LoVo (cell line): ENCODE measurements at regions not wholly inside any gene's neighbourhood (a gene's known extent, or its start where the extent isn't known, plus 50 kb on each side); places are given as distances from the start of the nearest gene placed in this dataset.

ENCODE experiments used
- DNase-seq: peaks from one replicate; pipeline ENCODE4 v3.0.0-alpha.2; 2016; ENCODE audit warnings: low spot score

DNA sequence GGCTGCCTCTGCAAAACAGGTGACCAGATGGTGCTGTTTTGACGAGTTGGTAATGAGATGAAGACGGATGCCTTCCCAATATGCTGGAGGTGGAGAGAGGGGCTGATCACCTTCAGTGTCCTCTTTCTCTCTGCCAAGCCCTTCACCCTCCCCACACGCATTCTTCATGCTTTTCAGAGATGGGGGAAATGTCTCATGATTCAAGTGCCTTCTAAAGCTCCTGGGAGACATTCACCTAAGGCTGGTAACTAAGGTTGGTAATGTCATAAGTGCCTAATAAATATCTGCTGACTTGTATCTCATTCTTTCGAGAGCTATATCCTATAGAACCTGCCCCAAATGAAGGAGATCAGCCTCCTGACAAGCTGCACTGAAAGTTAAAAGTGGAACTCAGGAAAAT, 86.2 kb upstream of the MBNL2 start:
- DNase-seq, result no peak

DNA sequence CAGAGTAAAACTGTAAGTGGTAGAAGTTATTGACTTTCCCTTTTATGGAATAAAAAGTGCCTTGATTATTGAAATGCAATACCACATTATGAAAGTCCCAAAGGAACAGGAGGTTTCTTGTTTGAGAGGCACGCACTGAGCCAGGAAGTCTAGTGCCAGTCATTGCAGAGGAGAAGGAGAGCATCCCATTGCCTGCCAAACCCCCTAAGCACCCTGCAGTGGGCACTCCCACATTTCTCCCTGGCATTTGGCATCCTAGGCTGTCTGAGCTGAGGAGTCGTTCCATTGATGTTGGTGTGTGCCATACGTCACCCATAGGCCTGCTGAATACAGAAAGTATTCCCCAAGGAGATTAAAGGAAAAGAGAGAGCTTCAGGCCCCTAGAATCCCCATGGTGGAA, 85.7 kb upstream of the MBNL2 start:
- DNase-seq, result no peak

DNA sequence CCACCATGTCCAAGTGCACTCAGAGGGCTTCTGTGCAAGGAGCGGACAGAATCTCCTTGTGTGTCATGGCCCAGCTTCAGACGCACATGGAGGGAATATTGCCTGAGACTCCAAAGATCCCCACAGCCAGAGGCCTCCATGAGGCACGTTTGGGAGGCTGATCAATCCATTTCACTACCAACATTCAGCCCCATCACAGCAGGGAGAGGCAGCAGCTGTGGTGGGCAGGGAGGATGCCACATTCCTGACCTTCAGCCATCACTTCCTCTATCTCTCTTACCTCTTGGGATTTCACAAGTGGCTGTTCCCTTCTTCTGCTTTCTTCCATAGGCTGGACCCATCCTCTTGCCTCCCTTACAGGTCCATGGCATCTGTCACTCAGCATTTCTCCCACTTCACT, 82.4 kb upstream of the MBNL2 start:
- DNase-seq, result no peak

DNA sequence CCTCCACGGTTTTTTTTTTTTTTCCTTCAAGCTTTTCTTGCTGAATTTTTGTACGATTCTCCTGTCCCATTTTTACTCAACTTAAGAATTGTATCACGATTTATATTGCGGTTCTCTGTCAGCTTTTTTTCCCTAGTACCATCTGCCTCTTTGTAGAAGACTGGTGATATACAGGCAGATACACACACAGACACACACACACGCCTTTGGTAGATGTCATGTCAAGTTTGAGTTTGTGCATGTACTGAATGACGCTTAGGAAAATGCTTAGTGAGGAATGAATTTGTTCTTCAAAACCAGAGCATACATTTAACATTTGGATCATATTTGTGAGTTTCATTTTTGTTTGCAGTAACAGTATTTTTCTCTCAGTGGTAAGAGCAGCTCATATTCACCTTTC, 82.0 kb upstream of the MBNL2 start:
- no peak for DNase-seq

DNA sequence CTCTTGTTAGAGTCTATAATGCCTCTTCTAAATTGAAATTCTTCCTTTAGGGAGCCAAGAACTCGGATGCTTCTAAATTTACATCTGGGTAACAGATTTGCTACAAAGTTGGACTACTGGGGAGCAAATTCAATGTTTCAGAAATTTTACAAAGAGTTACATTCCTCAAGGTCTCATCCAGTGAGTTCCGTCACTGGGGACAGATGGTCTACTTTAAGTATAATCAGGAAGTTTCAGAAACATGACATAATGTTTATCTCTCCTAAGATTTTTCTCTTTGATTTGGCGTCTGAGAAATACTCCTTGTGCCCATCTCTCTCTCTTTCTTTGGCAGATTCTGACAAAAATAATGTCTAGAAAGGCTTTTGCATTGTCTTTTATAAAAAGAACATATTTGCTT, 81.5 kb upstream of the MBNL2 start:
- no peak for DNase-seq

DNA sequence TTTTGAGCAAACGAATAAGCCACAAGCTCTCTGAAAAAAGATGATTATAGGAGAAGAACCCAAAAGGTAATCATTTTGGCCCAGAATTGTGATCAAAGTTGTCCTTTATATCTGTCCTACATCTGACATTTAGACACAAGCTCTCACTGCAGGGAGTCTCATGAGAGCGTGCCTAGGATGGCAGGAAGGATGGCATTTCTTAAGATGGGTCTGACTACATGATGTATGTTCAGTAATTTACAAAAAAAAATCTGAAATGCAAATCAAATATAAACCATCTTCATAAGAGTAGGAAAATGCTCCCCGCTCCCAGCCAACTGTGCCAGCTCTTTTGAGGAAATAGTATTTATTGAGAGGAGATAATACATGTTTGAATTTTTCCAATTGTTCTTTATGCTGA, 81.0 kb upstream of the MBNL2 start:
- DNase-seq, result no peak

DNA sequence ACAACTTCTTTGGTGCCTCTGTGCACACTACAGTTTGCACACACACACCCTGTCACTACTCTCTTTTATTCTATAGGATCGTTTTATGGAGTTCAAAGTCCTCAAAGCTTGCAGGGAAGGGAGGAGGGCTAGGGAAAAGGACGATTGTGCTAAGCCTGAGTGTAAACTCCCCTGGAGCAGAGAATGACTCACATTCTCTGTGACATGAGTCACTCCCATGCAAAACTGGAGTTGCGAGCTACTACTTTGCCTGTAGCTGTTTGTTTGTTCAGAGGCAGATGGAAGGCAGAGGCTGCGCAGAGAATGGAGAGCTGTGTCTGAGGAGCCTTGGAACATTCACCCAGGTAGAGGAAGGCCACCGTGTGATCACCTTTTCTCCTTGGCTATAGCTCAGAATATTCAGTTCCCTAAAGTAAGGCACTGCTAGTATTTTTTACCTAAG, 80.5 kb upstream of the MBNL2 start:
- DNase-seq, result peak; percentile 87

DNA sequence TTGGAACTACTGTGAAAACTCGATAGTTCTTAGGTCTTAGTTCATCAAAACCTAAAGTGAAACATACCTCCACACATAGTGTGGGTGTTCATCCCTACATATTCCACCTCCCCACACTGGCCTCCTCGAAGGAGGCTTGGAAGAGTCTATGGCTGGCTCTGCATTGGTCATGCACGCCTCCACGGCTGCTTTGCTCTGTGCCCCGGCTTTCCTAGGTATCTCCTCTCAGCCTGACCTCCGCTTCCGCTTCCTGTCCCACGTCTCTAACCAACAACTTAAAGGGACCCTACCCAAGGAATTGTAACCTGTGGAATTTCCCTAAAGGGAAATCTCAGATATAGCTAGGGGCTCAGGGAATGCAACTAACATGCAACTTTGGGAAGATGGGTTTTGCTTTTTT, 79.7 kb upstream of the MBNL2 start:
- DNase-seq, result no peak

DNA sequence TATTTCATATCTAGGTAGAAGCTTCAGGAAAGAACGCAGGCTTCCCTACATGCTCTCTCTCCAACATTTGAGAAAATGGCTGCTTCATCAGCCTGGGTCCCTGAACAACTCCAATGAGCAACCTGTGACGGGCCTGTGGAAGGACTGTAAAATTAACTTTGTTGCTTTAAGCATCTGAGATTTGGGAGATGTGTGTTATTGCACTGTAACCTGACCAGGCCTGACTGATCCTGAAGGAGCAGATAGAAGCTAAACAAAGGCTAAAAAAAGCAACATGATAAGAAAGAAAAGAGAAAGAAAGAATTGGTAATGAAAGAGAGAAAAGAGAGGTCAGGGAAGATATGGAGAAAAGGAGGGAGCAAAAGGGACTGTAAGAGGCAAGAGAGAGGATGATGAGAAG, 77.1 kb upstream of the MBNL2 start:
- no peak for DNase-seq

DNA sequence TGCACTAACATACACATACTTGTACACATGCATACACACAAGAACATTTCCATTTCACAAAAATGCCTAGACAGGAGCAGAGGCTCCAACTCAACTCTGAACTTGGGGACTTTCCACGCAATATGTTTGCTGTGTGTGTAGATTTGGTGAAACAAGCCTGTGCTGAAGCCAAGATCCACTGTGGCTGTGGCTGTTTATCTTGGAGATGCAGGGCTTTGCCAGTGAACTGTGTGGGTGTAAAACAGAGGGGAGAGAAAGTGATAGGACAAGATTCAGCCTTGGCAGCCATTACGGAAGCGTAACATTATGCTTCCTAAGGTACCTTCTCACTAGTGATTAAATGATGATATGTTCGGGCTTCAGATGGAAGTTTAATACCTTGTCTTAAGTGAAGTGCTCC, 73.2 kb upstream of the MBNL2 start:
- no peak for DNase-seq

DNA sequence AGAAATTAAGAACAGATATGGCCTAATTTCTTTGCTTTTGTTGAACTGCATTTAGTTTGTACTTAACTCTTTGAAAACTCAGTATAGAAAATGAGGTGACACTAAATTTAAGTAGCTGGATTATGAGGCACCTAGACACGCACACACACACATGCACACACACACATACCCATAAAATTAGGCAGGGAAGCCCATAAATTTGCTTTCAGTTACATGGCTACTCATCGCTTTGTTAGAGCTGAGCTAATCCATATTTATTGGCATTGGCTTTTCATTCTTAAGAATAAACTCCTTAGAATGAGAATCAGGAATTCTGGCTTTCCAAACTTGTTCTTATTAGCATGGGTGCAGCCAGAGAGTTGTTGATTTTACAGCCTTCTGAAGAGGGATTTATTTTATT, 61.7 kb upstream of the MBNL2 start:
- DNase-seq, result no peak

DNA sequence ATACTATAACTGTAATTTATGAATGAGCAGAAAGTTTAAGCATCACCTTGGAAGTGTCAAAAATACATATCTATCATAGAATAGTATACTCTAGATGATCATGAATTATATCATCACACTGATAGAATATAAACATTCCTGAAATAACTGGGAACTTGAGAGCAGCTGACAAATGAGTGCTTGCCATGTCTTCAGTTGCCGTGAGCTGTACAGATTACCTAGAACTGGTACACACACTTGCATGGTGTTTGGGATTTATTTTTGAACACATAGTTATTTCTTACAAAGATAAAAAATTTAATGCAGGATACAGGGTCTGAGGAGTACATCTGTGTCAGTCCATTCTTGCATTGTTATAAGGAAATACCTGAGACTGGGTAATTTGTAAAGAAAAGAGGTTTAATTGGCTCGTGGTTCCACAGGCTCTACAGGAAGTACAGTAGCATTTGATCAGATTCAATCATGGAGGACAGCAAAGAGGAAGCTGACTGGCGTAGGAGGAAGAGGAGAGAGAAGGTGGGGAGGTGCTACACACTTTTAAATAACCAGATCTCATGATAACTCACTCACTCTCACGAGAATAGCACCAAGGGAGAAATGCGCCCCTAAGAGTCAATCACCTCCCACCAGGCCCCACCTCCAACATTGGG, 60.4 kb upstream of the MBNL2 start:
- no peak for DNase-seq

DNA sequence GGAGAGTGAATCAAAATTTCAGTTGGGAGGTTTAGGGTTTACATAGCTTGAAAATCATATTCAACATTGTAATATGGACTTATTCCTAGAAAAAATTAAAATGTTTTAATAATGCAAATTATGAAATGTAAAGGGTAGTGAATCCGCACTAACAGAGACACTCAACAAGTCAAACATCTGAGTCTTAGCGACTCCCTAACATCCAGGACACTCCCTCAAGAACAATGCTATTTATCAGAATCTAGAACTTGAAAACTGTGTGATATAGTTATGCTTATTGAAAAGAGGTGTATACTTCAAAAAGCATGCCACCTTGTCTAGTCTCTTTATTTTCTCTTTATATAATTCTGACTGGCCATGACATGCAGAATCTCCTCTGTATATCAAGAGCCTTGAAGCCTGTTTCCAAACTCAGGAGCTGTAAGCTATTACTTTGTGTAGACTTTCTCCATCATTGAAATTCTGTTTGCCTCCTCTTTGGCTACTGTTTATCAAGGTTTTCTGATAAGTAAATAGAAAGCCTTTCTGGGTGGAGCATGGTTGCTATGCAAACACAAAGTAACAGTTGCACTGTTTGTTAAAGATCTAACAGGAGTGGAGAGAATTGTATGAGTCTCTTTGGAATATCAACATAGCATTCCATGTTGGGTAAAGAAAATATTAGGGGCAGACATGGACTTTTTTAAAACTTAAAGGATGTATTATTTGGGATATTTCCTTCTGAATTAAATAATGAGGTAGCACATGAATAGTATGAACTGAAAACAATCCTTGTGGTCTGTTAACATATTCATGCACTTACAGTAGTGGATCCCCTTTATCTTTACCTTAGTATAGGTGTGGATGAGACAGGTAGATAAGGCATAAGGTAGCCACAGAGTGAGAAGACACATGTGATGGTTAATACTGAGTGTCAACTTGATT, 56.4 kb upstream of the MBNL2 start:
- no peak for DNase-seq

DNA sequence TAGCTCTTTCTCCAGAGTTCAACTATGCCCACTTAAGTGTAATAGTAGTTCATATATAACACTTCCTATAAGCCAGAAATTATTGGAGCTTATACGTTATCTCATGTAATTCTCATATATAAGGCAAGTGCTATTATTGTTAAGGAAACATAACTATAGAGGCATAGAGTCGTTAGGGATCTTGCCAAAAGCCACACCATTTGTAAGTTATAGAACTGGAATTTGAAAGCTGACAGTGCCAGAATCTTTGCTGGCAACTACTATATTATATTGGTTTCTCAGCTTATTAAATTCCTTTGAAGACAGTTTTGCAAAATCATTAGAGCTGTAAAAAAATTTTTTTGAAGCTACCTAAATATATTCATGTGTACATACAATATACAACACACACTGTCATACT, 51.0 kb upstream of the MBNL2 start:
- DNase-seq, result no peak
